HG03457 (cell line): ENCODE measurements at regions not wholly inside any gene's neighbourhood (a gene's known extent, or its start where the extent isn't known, plus 50 kb on each side); places are given as distances from the start of the nearest gene placed in this dataset.
"Not testable (repeated sequence)": the region's sequence is repeated elsewhere in the genome, so short reads cannot be mapped to it uniquely, and the experiment has no call there.

Experiments used
- ATAC-seq: cut with Tn5 transposase; IDR thresholded peaks from one replicate; pipeline ENCODE4 v1.9.1; 2021; ENCODE audit warnings: moderate number of reproducible peaks; ENCODE audit not compliant: unreplicated experiment

DNA sequence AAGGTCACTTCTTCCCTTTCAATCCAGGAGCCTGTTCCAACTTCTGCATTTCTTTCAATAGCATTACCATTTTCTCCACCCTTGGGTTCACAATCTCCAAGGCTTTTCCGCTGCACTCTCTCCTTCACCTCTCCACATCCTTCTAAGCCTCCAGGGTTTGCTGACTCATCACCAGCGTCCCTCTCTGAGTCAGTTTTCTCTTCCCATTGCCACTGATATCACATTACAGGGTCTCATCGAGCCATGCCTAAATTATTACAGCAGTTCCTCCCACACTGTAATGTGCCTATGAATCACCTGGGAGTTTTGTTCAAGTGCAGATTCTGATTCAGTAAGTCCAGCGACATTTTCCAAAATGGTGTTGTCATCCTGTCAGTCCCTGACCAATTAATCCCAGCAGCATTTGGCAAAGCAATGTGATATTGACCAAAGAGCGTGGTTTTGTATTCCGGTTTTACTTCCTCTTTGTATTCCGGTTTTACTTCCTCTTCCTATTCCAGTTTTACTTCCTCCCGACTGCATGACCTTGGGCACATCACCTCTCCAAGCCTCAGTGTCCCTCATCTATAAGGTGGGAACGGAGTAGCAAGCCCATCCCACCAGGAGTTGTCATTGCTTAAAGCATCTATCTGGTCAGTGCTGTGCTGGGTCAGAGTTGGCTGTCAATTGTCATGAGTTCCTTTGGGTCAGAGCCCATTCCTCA, 208.3 kb upstream of the NBPF12 start:
- not testable (repeated sequence) for ATAC-seq

DNA sequence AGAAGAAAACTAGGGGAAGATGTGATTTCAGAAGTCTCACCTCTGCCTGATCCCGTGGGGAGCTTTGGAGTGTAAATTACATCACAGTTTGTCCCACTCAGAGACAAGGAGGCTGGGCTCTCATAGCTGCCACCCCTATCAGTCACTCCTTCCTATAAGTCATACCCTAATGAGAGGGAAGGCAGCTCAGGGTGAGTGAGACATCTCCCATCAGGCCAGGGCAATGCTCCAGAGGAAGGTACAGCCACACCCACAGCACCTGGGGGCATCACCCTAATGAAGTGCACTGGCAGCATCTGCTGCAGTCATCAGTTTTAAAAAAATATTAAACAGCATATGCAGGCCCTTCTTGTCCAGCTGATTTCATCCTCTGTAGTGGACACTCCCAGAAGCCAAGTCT, 223.1 kb upstream of the NBPF12 start:
- ATAC-seq: not testable (repeated sequence)

DNA sequence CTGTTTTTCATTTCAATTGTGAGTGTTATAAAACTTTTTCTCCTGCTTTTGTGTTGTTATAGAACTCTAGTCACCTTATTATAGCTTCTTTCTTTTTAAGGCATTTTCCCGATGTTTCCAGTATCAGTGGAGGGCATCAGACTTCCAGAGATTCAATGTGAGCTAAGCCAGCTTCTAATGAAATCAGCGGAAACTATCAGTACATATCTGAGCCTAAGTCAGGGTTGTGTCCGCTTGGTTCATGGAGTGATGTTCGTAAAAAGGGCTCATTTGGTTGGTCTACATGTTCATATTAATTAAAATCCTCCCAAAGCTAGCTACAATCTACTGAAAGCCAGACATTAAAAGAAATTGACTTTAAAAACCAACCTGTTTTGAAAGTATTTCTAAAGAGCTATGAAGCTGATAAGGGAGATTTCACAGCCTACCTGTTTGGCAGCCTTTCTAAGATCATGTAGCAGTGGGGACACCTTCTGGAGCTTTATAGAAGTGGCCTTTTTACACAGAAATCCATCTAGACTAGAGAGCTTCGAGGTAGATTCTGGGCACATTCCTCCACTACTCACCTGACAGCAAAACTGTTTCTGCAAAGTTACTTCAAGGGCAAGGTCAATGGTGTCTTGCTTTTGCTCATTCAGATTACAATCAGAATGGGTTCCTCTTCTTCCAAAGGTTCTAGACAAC, 227.1 kb upstream of the NBPF12 start:
- not testable (repeated sequence) for ATAC-seq

DNA sequence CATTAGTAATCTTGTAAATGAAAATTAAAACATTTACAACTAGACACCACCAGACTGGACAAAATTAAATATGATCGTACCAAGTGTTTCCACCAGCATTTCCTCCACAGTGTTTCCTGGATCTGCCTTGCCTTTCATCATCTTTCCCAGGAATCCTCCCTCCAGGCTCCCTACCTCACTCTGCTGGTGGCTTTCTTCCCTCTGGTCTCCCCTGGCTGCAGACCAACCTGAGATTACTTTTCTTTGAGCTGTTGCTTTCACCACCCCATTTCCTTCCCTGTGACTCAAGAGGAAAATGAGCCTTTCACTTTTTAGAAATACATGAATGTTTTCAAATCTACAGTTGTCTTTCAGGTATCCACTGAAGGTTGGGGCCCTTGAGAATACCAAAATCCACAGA, 228.8 kb upstream of the NBPF12 start:
- not testable (repeated sequence) for ATAC-seq

DNA sequence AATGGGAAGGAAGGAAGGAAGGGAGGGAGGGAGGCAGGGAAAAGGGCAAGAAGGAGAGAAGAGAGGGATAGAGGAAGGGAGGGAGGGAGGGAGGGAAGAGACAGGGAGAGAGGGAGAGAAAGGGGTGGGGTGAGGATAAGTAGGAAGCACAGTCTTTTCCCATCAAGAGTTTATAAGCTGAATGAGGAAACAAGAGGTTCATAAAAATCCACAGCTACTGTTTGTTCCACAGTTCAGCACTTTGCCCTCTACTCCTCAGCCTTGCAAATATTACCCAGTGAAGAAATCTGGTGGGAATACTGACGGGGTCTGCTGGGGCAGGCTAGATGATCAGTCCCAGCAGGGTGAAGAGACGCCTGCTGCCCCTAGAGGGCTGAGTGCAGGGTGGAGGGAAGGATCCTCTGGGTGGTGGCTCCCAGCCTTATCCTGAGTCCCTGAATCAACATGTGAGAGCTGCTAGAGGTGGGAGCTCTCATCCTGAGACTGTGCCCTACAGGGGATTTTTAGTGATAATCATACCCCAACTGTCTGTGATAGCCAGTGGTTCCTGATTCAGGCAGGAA, 233.9 kb upstream of the NBPF12 start:
- not testable (repeated sequence) for ATAC-seq

DNA sequence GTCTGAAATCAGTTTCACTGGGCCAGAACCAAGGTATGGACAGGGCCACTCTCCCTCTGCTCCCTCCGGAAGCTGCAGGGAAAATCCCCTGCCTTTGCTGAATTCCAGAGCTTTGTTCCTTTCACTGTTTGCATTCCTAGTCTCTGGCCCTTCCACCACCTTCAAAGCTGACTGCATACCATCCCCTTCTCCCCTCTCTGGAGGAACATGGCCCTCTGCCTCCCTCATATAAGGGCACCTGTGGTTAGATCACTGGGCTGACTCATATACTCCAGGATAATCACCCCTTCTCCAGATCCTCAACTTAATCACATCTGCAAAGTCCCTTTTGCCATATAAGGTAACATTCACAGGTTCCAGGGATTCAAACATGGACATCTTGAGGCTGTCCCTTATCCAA, 236.8 kb upstream of the NBPF12 start:
- not testable (repeated sequence) for ATAC-seq

DNA sequence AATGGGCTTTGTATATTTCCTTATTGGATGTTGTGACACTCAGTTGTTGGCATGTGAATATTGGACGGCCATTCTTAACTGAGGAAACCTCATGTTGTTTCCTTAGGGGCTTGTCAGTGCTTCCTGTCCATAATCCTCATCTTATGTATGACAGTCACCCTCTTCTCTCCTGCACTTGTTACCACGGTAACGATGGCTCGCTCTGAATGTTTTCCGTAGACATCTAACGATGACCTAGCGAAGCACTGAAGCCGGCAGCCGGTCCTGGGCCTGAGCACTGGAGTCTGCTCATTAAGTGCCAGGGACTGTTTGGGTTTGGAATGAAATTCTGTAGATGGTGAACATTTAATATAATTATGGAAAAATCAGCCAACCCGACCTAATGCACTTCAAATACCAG, 242.7 kb upstream of the NBPF12 start:
- ATAC-seq: not testable (repeated sequence)

DNA sequence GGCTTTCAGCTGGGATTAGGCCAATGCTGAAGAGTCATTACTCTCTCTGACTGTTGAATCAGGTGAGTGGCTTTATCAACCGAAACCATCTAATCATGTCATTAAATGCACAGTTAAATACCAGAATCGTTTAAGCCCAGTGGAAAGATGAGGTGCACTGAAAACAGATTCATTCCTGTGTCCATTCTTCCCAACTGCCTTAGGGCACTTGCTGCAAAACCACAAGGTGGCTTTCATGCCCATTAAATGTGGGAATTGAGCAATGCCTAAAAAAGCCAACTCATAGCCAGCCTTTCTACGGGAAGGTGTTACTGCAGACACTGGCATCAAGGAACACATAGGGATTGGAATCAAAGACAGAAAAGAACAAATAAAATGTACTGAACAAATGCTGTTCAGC, 246.3 kb upstream of the NBPF12 start:
- not testable (repeated sequence) for ATAC-seq

DNA sequence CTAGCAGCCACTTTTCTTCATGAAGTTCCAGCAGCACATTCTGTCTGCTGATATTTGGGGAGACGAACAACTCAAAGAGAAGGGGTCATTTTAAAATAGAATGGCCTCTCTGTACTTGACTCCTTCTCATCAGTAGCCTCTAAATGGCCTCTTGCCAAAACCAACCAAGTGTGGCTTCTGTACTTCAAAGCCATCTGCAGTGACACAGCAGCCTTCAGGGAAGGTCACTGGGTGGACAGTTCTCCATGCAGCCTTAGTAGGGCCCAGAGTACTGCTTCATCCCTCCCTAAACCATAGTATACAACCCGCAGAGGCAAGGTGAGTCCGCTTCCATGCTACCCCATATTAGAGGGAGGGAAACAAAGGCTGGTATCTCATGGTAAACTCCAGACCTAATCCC, 249.2 kb upstream of the NBPF12 start:
- ATAC-seq: not testable (repeated sequence)

DNA sequence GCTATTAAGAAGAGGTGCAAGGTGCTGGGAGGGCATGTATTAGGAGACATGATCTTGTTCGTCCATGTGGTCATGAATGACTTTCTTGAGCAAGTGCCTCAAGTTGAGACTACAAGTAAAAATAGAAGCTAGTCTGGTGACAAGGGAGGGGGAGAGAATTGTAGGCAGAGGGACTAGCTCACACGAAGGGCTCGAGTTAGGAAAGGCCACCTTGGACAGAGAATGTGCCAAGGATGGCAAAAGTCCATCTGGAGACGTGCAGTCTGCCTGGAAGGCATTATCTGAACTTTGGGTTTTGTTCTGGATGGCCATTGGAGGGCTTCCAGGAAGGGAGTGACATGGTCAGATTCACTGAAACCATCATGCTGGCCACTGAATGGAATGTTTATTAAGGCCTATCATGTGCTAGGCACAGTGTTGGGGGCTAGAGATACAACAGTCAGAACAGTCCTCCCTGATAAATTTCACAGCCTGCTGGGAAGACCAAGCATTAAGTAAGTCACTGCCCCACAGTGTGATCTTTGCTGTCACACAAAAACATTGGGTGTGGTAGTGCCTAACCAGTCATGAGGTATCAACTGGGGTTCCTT, 251.3 kb upstream of the NBPF12 start:
- not testable (repeated sequence) for ATAC-seq

DNA sequence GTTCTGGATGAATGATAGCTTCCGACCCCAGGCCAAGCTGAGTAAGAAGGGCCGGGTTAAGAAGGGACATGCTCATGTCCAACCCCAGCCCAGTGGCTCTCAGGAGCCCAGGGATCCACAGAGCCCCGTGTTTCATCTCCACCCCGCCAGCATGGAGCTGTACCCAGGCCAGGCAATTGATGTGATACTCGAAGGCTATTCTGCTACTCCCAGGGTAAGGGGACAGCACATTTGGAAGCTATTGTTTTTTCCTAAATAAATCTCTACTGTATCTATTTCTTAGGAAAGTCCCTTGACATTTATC, 255.0 kb upstream of the NBPF12 start:
- ATAC-seq: not testable (repeated sequence)

DNA sequence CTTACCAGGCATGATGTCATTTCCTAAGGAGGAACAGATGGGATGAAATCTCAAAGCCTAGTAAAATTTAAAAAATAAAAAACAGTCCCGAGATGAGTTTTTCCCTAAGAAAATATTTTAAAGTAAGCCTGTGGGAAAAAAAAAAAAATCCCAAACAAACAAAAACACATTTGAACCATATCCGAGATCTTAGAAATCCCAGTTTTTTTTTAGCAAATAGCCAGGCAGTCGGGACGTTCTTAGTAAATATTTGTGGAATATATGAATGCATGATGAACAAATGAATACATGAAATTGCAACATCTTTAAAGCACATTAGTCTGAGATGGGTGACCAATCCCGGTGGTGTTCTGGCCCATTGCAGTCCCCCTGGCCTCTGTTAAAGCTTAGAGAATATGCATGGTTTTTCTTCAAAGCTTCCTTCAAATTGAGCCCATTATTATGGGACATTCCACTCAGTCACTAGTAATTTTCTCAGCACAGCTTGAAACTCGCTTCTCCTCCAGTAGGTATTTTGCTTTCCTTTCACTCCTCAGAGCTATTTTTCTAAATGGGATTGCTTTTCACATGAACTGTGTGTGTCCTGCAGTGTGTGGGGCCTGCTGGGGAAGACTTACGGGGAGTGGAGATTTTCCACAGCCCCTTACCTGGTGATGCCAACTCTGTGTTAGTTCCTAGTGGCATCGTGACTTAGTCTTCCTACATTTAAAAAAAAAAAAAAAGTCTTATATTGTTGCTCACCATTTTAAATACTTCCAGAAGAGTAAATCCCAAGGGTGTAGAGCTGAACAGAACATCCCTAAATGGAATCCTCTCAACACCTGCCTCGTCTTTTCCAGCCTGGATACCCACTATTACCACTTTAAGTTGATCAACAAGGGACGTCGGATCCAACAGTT, 255.6 kb upstream of the NBPF12 start:
- ATAC-seq: not testable (repeated sequence)

DNA sequence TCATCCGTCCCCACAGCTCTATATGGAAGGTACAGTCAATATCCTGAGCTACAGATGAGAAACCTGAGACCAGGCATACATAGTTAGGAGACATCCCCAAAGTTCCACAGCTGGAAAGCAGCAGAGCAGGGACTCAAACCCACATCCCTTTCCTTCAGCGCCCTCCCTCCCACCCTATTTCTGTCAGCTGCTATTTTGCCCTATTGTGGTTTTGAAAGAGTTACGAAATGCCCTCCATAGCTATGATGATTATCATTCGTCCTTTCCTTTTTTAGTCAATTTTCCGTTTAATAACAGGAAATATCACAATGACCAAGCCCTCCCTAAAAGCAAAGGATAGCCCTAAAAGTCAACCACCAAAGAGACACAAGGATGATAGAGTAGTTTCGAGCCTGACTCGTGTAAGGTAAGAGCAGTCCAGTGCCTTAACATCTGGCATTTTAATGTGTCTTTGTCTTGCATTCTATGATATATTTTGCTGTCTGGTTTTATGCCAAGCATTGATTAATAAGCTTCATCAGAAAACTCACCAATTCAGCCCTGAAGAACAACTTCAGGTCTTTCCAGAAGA, 264.3 kb upstream of the NBPF12 start:
- not testable (repeated sequence) for ATAC-seq

DNA sequence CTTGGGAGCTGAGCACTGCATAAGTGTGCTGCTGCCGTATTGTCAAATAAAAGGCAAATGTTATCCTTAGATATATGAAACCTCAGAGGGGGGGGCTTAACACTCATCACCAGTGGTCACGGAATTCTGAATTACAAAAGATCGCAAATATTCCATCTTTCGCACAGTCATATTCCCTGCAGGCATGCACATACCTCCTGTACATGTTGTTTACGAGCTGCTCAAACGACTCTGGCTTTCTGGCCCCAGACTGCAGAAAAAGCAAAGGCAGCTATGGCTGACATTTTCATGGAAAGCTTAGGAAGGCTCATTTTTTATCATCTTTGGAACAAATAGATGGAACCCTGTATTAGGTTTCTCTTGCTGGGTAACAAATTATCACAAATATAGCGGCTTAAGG, 265.5 kb upstream of the NBPF12 start:
- not testable (repeated sequence) for ATAC-seq

DNA sequence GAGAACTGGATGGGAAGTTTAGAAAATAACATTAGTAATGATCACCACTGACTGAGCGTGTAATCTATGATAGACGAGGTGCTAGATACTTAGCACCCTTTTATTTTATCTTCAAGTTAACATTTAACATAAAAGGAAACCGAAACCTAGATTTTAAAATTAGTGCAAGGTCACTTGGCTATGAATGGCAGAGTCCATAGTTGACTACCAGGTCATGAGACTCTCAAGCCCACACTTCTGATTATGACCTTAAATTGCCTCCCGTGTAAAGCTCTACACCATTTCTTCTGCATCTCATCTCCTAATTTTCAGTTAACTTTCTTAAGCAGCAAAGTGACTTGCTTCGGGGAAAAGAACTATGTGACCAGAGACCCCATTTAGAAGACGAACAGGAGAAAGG, 266.5 kb upstream of the NBPF12 start:
- not testable (repeated sequence) for ATAC-seq

DNA sequence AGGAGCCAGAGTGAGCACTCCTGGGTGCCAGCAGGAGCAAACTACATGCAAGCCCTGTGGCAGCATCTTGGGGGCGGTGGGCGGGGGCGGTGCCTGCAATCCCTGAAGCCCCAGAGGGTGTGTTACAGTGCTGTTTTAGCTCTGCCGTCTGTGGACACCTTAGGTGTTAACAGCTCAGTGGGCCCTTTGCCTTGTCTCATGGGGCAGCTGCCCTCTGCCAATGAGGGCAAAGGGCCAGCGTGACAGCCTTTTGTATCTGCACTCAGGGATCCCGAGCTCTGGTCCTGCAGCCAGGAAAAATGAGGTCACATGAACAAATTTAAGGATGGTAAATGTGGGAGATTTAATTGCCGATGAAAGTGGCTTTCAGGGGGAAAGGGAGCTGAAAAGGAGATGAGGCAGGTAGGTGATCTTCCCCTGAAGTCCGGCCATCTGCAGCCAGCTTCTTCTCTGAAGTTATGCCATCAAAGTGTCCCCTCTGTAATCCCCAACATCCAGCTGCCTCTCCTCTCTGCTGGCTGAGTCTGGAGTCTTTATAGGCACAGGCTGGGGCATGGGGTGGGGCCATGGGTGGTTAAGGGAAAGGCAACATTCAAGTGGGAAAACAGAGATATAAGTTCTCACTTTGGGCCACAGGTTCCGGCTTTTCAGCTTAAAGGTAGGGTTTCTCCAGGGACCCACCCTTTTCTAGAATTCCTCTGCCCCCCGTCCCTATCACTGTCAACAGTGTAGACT, 267.1 kb upstream of the NBPF12 start:
- not testable (repeated sequence) for ATAC-seq

DNA sequence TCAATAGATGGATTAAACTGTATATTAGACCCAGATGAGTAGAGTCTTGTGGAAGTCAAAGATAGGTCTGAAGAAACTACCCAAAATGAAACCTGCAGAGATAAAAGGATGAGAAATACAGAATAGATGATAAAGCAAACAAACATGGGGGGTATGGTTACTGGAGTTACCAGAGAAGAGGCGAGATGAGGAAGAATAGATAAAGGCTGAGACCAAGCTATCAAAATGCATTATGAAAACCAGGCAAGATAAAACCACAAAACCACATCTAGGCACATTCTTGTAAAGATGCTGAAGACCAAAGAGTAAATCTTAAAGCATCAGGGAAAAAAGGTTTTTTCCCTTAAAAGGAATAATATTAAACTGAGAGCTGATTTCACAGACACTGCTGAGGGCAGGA, 271.8 kb upstream of the NBPF12 start:
- not testable (repeated sequence) for ATAC-seq

DNA sequence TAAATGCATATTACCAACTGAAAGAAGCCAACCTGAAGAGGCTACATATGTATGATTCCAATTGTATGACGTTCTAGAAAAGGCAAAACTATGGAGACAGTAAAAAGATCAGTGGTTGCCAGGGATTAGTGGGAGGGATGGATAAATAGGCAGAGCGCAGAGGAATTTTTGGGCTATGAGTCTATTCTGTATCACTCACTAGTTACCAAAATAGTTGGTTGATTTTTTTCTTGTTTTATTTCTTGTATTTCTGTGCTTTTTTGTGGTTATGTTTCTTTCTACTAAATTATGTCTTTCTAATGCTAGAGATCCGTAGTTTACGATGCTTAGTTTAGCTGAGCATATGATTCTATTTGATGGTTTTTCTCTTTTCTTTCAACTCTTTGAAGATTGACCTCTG, 277.9 kb upstream of the NBPF12 start:
- ATAC-seq: not testable (repeated sequence)

DNA sequence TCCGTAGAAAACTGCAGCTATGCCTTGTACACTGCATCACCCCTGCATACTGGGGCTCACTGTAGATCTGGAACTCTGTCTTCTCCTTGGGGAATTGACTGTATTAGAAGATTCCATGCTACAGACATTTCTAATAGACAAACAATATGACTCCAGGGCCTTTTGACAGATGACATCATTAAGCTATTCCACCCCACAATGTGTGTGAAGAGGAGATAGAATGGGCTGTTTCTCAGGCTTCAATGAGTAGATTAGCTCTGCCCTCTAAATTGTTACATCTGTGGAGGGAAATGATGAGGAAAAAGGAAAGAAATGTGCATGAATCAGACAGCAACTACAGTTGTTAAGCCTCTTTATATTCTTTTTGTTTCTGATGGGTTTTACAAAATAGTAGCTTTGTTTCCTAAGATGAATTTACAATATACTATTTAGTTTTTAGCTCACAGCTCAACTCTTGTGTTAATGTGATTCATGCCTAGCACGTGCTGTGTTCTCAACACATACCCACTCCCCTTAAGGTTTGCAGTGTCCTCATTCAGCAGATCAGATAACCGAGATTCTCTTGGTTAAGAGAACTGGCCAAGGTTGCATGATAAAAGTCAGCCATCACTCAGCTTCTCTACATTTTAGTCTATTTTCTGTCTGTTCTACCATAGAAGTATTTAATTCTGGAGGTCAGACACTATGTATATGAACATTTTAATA, 281.6 kb upstream of the NBPF12 start:
- ATAC-seq: not testable (repeated sequence)
